Panc1 (cell line): ENCODE measurements at regions not wholly inside any gene's neighbourhood (a gene's known extent, or its start where the extent isn't known, plus 50 kb on each side); places are given as distances from the start of the nearest gene placed in this dataset.

Experiments used
- POLR2AphosphoS5 ChIP-seq: IDR thresholded peaks from 2 replicates; pipeline ENCODE4 v1.6.1; 2012; ENCODE audit warnings: mild to moderate bottlenecking, low read depth, low read length, moderate library complexity
- REST ChIP-seq, 2 experiments: IDR thresholded peaks; 2 replicates each; pipeline ENCODE4 v1.6.1; 2011 to 2012; ENCODE audit warnings: low read depth in 2 of 2, control low read depth in 1 of 2, low read length in 1 of 2, mild to moderate bottlenecking in 1 of 2, moderate library complexity in 1 of 2; ENCODE audit not compliant: insufficient read depth in 1 of 2
- SIN3A ChIP-seq: IDR thresholded peaks from 2 replicates; pipeline ENCODE4 v1.6.1; 2012; ENCODE audit warnings: low read depth, mild to moderate bottlenecking, low read length, moderate library complexity, borderline replicate concordance; ENCODE audit not compliant: insufficient read depth
- TCF7L2 ChIP-seq: IDR thresholded peaks from 2 replicates; pipeline ENCODE4 v1.6.1; 2011; ENCODE audit warnings: mild to moderate bottlenecking, low read depth, low read length, inconsistent platforms
- TF ChIP-seq, protein P1 (sequence below): fragments of 450-650 bp; IDR thresholded peaks from 2 replicates; pipeline ENCODE4 v1.5.1; 2017; ENCODE audit warnings: mild to moderate bottlenecking

GRCh38 chr2:201018636-201019035 is 52.8 kb downstream of the HYCC2 start:
- TF ChIP-seq REST (IDR thresholded peaks at IDR 0.05; ENCODE audit: insufficient read depth in 1 of 2, low read depth in 2 of 2, low read length in 1 of 2) (no peak), SIN3A (no peak), TCF7L2 (no peak), POLR2AphosphoS5 (no peak)
- TF ChIP-seq, protein P1, sequence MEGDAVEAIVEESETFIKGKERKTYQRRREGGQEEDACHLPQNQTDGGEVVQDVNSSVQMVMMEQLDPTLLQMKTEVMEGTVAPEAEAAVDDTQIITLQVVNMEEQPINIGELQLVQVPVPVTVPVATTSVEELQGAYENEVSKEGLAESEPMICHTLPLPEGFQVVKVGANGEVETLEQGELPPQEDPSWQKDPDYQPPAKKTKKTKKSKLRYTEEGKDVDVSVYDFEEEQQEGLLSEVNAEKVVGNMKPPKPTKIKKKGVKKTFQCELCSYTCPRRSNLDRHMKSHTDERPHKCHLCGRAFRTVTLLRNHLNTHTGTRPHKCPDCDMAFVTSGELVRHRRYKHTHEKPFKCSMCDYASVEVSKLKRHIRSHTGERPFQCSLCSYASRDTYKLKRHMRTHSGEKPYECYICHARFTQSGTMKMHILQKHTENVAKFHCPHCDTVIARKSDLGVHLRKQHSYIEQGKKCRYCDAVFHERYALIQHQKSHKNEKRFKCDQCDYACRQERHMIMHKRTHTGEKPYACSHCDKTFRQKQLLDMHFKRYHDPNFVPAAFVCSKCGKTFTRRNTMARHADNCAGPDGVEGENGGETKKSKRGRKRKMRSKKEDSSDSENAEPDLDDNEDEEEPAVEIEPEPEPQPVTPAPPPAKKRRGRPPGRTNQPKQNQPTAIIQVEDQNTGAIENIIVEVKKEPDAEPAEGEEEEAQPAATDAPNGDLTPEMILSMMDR: no peak
